Loucy (cell line): ENCODE measurements at regions not wholly inside any gene's neighbourhood (a gene's known extent, or its start where the extent isn't known, plus 50 kb on each side); places are given as distances from the start of the nearest gene placed in this dataset.

Experiments
- EZH2phosphoT487 ChIP-seq: fragments of 200-600 bp; IDR thresholded peaks from 2 replicates; pipeline ENCODE4 v1.6.1; 2018; ENCODE audit warnings: antibody characterized with exemption, mild to moderate bottlenecking, moderate library complexity, borderline replicate concordance
- TF ChIP-seq, protein P1 (sequence below): fragments of 200-600 bp; sonication (generic); conservative IDR thresholded peaks from 2 replicates; pipeline ENCODE4 v1.5.1; 2014; ENCODE audit warnings: mild to moderate bottlenecking, antibody characterized with exemption, low read length

- TF ChIP-seq, protein P1, sequence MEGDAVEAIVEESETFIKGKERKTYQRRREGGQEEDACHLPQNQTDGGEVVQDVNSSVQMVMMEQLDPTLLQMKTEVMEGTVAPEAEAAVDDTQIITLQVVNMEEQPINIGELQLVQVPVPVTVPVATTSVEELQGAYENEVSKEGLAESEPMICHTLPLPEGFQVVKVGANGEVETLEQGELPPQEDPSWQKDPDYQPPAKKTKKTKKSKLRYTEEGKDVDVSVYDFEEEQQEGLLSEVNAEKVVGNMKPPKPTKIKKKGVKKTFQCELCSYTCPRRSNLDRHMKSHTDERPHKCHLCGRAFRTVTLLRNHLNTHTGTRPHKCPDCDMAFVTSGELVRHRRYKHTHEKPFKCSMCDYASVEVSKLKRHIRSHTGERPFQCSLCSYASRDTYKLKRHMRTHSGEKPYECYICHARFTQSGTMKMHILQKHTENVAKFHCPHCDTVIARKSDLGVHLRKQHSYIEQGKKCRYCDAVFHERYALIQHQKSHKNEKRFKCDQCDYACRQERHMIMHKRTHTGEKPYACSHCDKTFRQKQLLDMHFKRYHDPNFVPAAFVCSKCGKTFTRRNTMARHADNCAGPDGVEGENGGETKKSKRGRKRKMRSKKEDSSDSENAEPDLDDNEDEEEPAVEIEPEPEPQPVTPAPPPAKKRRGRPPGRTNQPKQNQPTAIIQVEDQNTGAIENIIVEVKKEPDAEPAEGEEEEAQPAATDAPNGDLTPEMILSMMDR, result no peak
- TF ChIP-seq EZH2phosphoT487, result no peak
Measured at GRCh38 chr13:40484974-40485373, 181.5 kb downstream of the FOXO1 start.
